Muscle layer of duodenum (tissue), 2 donors: ENCODE measurements at regions not wholly inside any gene's neighbourhood (a gene's known extent, or its start where the extent isn't known, plus 50 kb on each side); places are given as distances from the start of the nearest gene placed in this dataset.

Source experiments
- H3K27ac ChIP-seq: one replicate; pipeline ENCODE4 v1.7.0; 2013; ENCODE audit warnings: mild to moderate bottlenecking, low read length
- H3K27me3 ChIP-seq: one replicate; pipeline ENCODE4 v1.7.0; 2013; ENCODE audit warnings: low read depth, mild to moderate bottlenecking, control low read depth, low read length
- H3K36me3 ChIP-seq, 2 donors: one replicate each; pipeline ENCODE4 v1.7.0; 2013; ENCODE audit warnings: low read length in 2 of 2, control low read depth in 1 of 2, mild to moderate bottlenecking in 1 of 2; ENCODE audit not compliant: insufficient read depth in 2 of 2, control insufficient read depth in 1 of 2
- H3K4me1 ChIP-seq, 2 donors: one replicate each; pipeline ENCODE4 v1.7.0; 2013; ENCODE audit warnings: low read length in 2 of 2, mild to moderate bottlenecking in 2 of 2, control low read depth in 1 of 2, moderate library complexity in 1 of 2; ENCODE audit not compliant: insufficient read depth in 2 of 2, control insufficient read depth in 1 of 2
- H3K4me3 ChIP-seq, 2 donors: one replicate each; pipeline ENCODE4 v1.7.0; 2013; ENCODE audit warnings: low read length in 2 of 2, low read depth in 1 of 2, mild to moderate bottlenecking in 1 of 2
- H3K9me3 ChIP-seq, 2 donors: one replicate each; pipeline ENCODE4 v1.7.0; 2013; ENCODE audit warnings: low read length in 2 of 2, control low read depth in 1 of 2, mild to moderate bottlenecking in 1 of 2; ENCODE audit not compliant: control insufficient read depth in 1 of 2
- donor health status: healthy.

GRCh38 chr3:24622696-24623225, 128.1 kb upstream of the THRB start:
- no peaks in the 10 kb centered on the region for H3K27me3 ChIP-seq
- H3K4me1 ChIP-seq, result no peaks in the 10 kb centered on the region
- H3K9me3 ChIP-seq, result no peaks in the 10 kb centered on the region
- H3K27ac ChIP-seq, result no peak overlapping the region
- no peaks in the 10 kb centered on the region for H3K36me3 ChIP-seq
- H3K4me3 ChIP-seq, result no peak overlapping the region

DNA sequence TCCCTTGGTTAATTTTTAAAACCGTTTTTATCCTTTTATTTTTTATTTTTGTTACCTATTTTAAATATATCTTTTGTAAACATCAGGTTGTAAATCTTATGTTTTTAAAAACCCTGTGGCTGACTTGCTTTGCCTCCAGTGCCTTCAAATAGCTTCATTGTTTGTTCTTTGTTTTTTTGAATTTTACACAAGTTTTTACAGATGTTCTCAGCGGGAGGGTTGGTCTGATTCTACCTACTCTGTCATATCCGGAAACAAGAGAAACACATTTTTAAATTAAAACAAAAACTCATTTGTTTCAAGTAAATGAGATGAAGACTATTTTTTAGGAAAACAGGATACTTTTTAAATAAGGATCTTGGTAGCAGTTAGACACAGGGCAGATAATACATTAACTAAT, 129.0 kb upstream of the THRB start:
- no peak overlapping the region for H3K4me3 ChIP-seq
- H3K27ac ChIP-seq, result no peak overlapping the region
- H3K27me3 ChIP-seq, result no peaks in the 10 kb centered on the region
- no peaks in the 10 kb centered on the region for H3K4me1 ChIP-seq
- no peaks in the 10 kb centered on the region for H3K9me3 ChIP-seq
- no peaks in the 10 kb centered on the region for H3K36me3 ChIP-seq

- H3K9me3 ChIP-seq, result no peaks in the 10 kb centered on the region
- no peak overlapping the region for H3K4me3 ChIP-seq
- no peaks in the 10 kb centered on the region for H3K4me1 ChIP-seq
- H3K27me3 ChIP-seq, result no peaks in the 10 kb centered on the region
- no peak overlapping the region for H3K27ac ChIP-seq
- H3K36me3 ChIP-seq, result no peaks in the 10 kb centered on the region
Observed at GRCh38 chr3:24624938-24625681, 130.5 kb upstream of the THRB start.

- H3K9me3 ChIP-seq, result no peaks in the 10 kb centered on the region
- H3K27ac ChIP-seq, result no peak overlapping the region
- no peaks in the 10 kb centered on the region for H3K27me3 ChIP-seq
- H3K4me3 ChIP-seq, result no peak overlapping the region
- H3K4me1 ChIP-seq, result no peaks in the 10 kb centered on the region
- H3K36me3 ChIP-seq, result no peaks in the 10 kb centered on the region
Observed at GRCh38 chr3:24628523-24629258, 134.0 kb upstream of the THRB start.

- H3K27me3 ChIP-seq, result no peaks in the 10 kb centered on the region
- no peaks in the 10 kb centered on the region for H3K9me3 ChIP-seq
- H3K36me3 ChIP-seq, result no peaks in the 10 kb centered on the region
- H3K27ac ChIP-seq, result no peak overlapping the region
- H3K4me3 ChIP-seq, result no peak overlapping the region
- H3K4me1 ChIP-seq, result no peaks in the 10 kb centered on the region
Observed at GRCh38 chr3:24631481-24631880, 136.8 kb upstream of the THRB start.

DNA sequence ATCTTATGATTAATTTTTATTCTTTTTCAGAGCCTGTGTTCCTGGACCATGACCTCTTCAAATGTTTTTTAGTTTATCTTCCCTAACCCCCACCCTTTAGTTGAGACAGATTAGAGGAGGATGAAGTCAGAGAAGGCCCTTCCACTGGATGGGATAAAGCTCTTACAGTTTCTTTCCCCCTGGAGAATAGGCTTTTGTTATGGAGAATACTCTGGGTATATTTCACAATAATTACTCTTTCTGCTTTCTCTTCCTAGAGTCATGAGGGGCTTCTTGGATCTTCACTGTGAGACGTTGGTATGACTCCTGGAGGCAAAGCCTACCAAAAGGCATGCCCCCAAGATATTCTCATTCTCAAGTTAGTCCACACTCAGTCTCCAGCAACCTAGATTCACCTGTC, 144.4 kb upstream of the THRB start:
- H3K9me3 ChIP-seq, result no peaks in the 10 kb centered on the region
- no peak overlapping the region for H3K4me3 ChIP-seq
- no peaks in the 10 kb centered on the region for H3K4me1 ChIP-seq
- no peak overlapping the region for H3K27ac ChIP-seq
- H3K36me3 ChIP-seq, result no peaks in the 10 kb centered on the region
- no peaks in the 10 kb centered on the region for H3K27me3 ChIP-seq

GRCh38 chr3:24639481-24640329, 145.1 kb upstream of the THRB start:
- Histone ChIP-seq H3K4me3 (no peak overlapping the region), H3K27ac (no peak overlapping the region), H3K9me3 (no peaks in the 10 kb centered on the region), H3K36me3 (no peaks in the 10 kb centered on the region), H3K27me3 (no peaks in the 10 kb centered on the region), H3K4me1 (no peaks in the 10 kb centered on the region)

DNA sequence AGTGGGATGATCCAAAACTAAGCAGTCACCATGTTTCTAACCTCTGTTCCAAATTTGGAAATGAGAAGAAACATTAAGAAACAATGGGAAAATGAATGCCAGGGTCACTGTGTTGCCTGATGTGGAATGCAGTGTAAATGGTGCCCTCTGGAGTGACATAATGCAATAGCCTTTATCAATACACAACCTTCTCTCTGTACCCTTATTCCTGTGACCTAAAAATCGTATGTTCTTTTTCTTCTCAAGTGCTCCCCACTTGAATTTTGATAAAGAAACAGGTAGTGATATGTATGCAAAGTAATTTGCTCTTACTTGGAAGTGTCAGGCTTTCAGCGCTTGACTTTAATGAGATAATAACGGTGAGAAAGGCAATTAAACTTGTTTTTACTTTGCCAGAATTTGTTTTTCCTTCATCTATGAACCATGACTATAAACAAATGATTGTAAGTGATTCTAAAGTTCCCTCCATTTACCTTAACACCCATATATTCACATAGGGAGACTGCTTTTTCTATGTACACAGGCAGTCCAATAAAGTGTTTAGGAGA, 145.8 kb upstream of the THRB start:
- H3K27me3 ChIP-seq, result no peaks in the 10 kb centered on the region
- no peak overlapping the region for H3K27ac ChIP-seq
- no peaks in the 10 kb centered on the region for H3K4me1 ChIP-seq
- H3K36me3 ChIP-seq, result no peaks in the 10 kb centered on the region
- no peaks in the 10 kb centered on the region for H3K9me3 ChIP-seq
- no peak overlapping the region for H3K4me3 ChIP-seq

DNA sequence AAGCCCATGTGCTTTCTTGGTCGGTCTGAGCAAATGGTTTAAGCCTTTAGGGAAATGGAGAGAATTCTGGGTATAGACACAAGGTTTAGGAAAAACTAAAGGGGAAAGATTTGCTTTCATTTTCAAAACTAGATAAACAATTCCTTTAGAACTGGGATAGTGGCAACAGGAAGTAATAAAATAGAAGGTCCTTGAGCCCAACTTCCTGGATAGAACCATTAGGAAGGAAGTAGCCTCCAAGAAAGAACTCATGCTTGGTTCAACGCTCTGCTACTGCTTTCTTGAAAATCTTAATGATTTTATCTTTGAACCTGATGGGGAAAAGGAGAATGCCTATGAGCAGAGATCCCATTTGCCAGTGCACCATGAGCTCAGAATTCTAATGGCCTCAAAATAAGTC, 147.0 kb upstream of the THRB start:
- Histone ChIP-seq H3K4me1 (no peaks in the 10 kb centered on the region), H3K36me3 (no peaks in the 10 kb centered on the region), H3K4me3 (no peak overlapping the region), H3K27ac (no peak overlapping the region), H3K9me3 (no peaks in the 10 kb centered on the region), H3K27me3 (no peaks in the 10 kb centered on the region)

DNA sequence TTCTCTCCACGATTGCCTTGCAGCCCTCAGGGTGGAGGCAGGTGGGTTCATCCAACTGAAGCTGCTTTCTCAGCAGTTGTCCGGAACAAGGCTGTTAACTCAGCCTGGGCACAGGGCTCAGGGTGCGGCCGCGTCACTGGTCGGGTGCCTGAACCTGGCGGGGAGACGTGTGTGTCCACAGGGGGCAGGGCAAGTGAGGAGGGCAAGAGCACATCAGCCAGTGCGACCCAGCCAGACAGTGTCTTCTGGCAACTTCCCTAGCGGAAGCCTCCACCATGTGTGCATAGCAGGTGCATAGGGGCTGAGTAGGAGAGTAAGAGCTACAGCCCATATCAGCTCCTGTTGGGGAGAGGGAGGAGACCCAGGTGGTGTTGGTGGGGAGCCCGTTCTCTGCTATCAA, 150.4 kb upstream of the THRB start:
- H3K4me1 ChIP-seq, result no peaks in the 10 kb centered on the region
- no peaks in the 10 kb centered on the region for H3K27me3 ChIP-seq
- H3K4me3 ChIP-seq, result no peak overlapping the region
- no peak overlapping the region for H3K27ac ChIP-seq
- no peaks in the 10 kb centered on the region for H3K9me3 ChIP-seq
- no peaks in the 10 kb centered on the region for H3K36me3 ChIP-seq

DNA sequence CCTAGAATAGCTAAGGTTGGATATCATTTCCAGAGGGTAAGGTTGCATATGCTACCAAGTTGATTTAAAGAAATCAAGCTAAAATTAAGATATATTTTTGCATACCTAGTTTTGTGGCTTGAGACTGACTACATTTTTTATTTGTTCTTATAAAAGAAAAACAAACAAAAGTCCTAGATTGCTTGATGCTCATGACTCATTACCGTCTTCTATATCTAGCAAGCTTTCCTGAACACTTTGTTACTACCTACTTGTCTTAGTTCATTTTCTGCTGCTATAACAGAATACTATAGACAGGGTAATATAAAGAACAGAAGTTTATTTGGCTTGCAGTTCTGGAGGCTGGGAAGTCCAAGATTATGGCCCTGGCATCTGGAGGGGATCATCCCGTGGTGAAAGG, 152.1 kb upstream of the THRB start:
- no peaks in the 10 kb centered on the region for H3K36me3 ChIP-seq
- no peaks in the 10 kb centered on the region for H3K9me3 ChIP-seq
- H3K27me3 ChIP-seq, result no peaks in the 10 kb centered on the region
- no peak overlapping the region for H3K4me3 ChIP-seq
- no peak overlapping the region for H3K27ac ChIP-seq
- H3K4me1 ChIP-seq, result no peaks in the 10 kb centered on the region
